ENCODE measurements at regions not wholly inside any gene's neighbourhood (a gene's known extent, or its start where the extent isn't known, plus 50 kb on each side); places are given as distances from the start of the nearest gene placed in this dataset.

DNA sequence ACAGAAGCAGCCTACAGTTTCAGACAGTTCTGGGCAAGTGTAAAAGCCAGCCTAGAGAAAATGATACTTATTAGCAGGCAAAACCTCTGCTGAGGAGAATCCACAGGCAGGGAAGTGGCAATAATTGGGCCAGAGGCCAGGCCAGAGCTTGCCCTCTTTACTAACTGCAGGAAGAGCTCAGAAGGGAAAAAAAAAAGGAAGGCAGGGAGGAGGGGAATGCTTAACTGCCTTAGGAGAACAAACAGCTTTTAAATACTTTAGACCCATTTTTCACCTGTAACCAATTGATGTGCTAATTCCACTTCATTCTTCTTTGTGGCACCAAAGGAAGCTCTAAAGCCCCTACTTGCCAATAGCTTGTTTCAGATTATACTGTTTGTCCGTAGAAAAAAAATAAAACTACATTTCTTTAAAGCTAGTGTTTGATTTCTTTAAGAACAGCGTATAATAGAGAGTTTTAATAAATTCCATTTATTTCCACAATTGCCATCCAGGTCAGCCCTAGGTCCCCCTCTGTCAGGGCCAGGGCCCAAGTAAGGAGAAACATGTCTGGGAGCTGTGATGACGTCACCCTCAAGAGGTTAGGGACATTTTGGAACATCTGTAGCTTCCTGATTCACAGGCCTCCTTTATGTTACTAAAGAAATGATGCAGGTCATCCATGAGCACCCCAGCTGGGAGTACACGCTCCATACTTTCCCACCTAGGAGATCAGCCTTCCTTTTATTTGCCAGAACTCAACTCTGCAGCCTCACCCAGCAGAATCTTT, 384.3 kb downstream of the CDC5L start:
- TF ChIP-seq, protein P1, sequence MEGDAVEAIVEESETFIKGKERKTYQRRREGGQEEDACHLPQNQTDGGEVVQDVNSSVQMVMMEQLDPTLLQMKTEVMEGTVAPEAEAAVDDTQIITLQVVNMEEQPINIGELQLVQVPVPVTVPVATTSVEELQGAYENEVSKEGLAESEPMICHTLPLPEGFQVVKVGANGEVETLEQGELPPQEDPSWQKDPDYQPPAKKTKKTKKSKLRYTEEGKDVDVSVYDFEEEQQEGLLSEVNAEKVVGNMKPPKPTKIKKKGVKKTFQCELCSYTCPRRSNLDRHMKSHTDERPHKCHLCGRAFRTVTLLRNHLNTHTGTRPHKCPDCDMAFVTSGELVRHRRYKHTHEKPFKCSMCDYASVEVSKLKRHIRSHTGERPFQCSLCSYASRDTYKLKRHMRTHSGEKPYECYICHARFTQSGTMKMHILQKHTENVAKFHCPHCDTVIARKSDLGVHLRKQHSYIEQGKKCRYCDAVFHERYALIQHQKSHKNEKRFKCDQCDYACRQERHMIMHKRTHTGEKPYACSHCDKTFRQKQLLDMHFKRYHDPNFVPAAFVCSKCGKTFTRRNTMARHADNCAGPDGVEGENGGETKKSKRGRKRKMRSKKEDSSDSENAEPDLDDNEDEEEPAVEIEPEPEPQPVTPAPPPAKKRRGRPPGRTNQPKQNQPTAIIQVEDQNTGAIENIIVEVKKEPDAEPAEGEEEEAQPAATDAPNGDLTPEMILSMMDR (IDR thresholded peaks at IDR 0.05) = no peak
- no peak for ATAC-seq (ENCODE audit: insufficient number of reproducible peaks, low FRiP score, low read depth)

GRCh38 chr6:44772838-44773237, 385.3 kb downstream of the CDC5L start:
- Histone ChIP-seq H3K27ac (no peak overlapping the region), H3K27me3 (replicated peaks; ENCODE audit: insufficient read depth) (no peaks in the 10 kb centered on the region), H3K9me3 (no peaks in the 10 kb centered on the region), H3K36me3 (no peaks in the 10 kb centered on the region), H3K4me3 (no peak overlapping the region), H3K4me1 (ENCODE audit: control insufficient read depth in 1 of 2, low read depth in 2 of 2) (no peaks in the 10 kb centered on the region)
- no peak for ATAC-seq (ENCODE audit: insufficient number of reproducible peaks, low FRiP score, low read depth)
- DNase-seq (ENCODE audit: low spot score) = no peak
- TF ChIP-seq, protein P1 (IDR thresholded peaks at IDR 0.05) = no peak

More for the DNA sequence above, 384.3 kb downstream of the CDC5L start:
- H3K9me3 ChIP-seq = no peaks in the 10 kb centered on the region
- no peak for DNase-seq (ENCODE audit: low spot score)
- H3K4me3 ChIP-seq = no peak overlapping the region
- no peaks in the 10 kb centered on the region for H3K27me3 ChIP-seq (replicated peaks; ENCODE audit: insufficient read depth)
- no peaks in the 10 kb centered on the region for H3K4me1 ChIP-seq (ENCODE audit: control insufficient read depth in 1 of 2, low read depth in 2 of 2)
- H3K36me3 ChIP-seq = no peaks in the 10 kb centered on the region
- no peak overlapping the region for H3K27ac ChIP-seq

GRCh38 chr6:44775121-44775520, 387.6 kb downstream of the CDC5L start:
- DNase-seq (ENCODE audit: low spot score) (no peak), ATAC-seq (ENCODE audit: insufficient number of reproducible peaks, low FRiP score, low read depth) (no peak)
- Histone ChIP-seq H3K4me1 (ENCODE audit: control insufficient read depth in 1 of 2, low read depth in 2 of 2) (no peaks in the 10 kb centered on the region), H3K36me3 (no peaks in the 10 kb centered on the region), H3K27me3 (replicated peaks; ENCODE audit: insufficient read depth) (no peaks in the 10 kb centered on the region), H3K4me3 (no peak overlapping the region), H3K27ac (no peak overlapping the region), H3K9me3 (no peaks in the 10 kb centered on the region)
- TF ChIP-seq, protein P1 (IDR thresholded peaks at IDR 0.05) = no peak

GRCh38 chr6:44776344-44776743, 388.8 kb downstream of the CDC5L start:
- DNase-seq (ENCODE audit: low spot score) (no peak), ATAC-seq (ENCODE audit: insufficient number of reproducible peaks, low FRiP score, low read depth) (no peak)
- H3K4me3 ChIP-seq = no peak overlapping the region
- H3K27ac ChIP-seq = no peak overlapping the region
- H3K9me3 ChIP-seq = no peaks in the 10 kb centered on the region
- no peaks in the 10 kb centered on the region for H3K27me3 ChIP-seq (replicated peaks; ENCODE audit: insufficient read depth)
- no peaks in the 10 kb centered on the region for H3K4me1 ChIP-seq (ENCODE audit: control insufficient read depth in 1 of 2, low read depth in 2 of 2)
- TF ChIP-seq, protein P1 (IDR thresholded peaks at IDR 0.05) = no peak
- no peaks in the 10 kb centered on the region for H3K36me3 ChIP-seq

GRCh38 chr6:44778513-44778912, 391.0 kb downstream of the CDC5L start:
- no peak for ATAC-seq (ENCODE audit: insufficient number of reproducible peaks, low FRiP score, low read depth)
- Histone ChIP-seq H3K27ac (no peak overlapping the region), H3K36me3 (no peaks in the 10 kb centered on the region), H3K27me3 (replicated peaks; ENCODE audit: insufficient read depth) (no peaks in the 10 kb centered on the region), H3K4me1 (ENCODE audit: control insufficient read depth in 1 of 2, low read depth in 2 of 2) (no peaks in the 10 kb centered on the region), H3K9me3 (no peaks in the 10 kb centered on the region), H3K4me3 (no peak overlapping the region)
- TF ChIP-seq, protein P1 (IDR thresholded peaks at IDR 0.05) = no peak
- no peak for DNase-seq (ENCODE audit: low spot score)

All from thoracic aorta (tissue), 2 donors.